T-cell (primary cell): ENCODE measurements at regions not wholly inside any gene's neighbourhood (a gene's known extent, or its start where the extent isn't known, plus 50 kb on each side); places are given as distances from the start of the nearest gene placed in this dataset.

Source experiments
- ATAC-seq, 4 experiments: fragments of 200-7000 bp in 3 of 4; fragments of 150-1000 bp in 1 of 4; cut with Tn5 transposase; replicated peaks in 1 of 4; 1 replicate in 3 of 4; 2 replicates in 1 of 4; pipeline ENCODE4 v1.10.0; 2021; ENCODE audit warnings: moderate library complexity in 3 of 4, mild to moderate bottlenecking in 2 of 4, moderate number of reproducible peaks in 1 of 4
- CTCF ChIA-PET, 2 donors: fragments of 300-600 bp; sonication (Branson Sonifier 250); formaldehyde crosslinking; loops; one replicate each; lab custom pipeline; 2022; ENCODE audit warnings: antibody characterized with exemption in 2 of 2; lab: Charles Lee
- POLR2A ChIA-PET, 2 donors: fragments of 300-600 bp; sonication (Branson Sonifier 250); formaldehyde crosslinking; loops; one replicate each; lab custom pipeline; 2022; ENCODE audit warnings: antibody characterized with exemption in 2 of 2; lab: Charles Lee
- DNase-seq, 35 experiments: peaks; one replicate each; pipeline versions ENCODE4 v3.0.0 to v3.0.0-alpha.2; 2013 to 2023
- H3K27ac ChIP-seq: one replicate; pipeline ENCODE4 v1.5.1; 2013; ENCODE audit warnings: low read length
- H3K27me3 ChIP-seq, 2 experiments: replicated peaks in 1 of 2; 1 replicate in 1 of 2; 2 replicates in 1 of 2; pipeline versions ENCODE4 v1.6.1 to v1.7.0; 2013; ENCODE audit warnings: low read length in 1 of 2, mixed read lengths in 1 of 2; ENCODE audit not compliant: control insufficient read depth in 2 of 2, insufficient read depth in 2 of 2; ENCODE audit errors: extremely low read depth in 1 of 2
- H3K36me3 ChIP-seq, 2 donors: 1 replicate in 1 of 2; 2 replicates in 1 of 2; pipeline versions ENCODE4 v1.6.1 to v1.7.0; 2013; ENCODE audit warnings: low read length in 1 of 2; ENCODE audit not compliant: control insufficient read depth in 2 of 2, insufficient read depth in 1 of 2; ENCODE audit errors: extremely low read depth in 1 of 2
- H3K4me1 ChIP-seq, 2 experiments: 1 replicate in 1 of 2; 2 replicates in 1 of 2; pipeline versions ENCODE4 v1.6.1 to v1.7.0; 2013; ENCODE audit warnings: low read length in 2 of 2, mixed read lengths in 1 of 2; ENCODE audit not compliant: insufficient read depth in 2 of 2, control insufficient read depth in 1 of 2; ENCODE audit errors: extremely low read depth in 1 of 2
- H3K4me3 ChIP-seq, 2 donors: 1 replicate in 1 of 2; 2 replicates in 1 of 2; pipeline versions ENCODE4 v1.5.1 to v1.7.0; 2013; ENCODE audit warnings: mild to moderate bottlenecking in 2 of 2, low read length in 1 of 2, moderate library complexity in 1 of 2; ENCODE audit not compliant: control insufficient read depth in 1 of 2; ENCODE audit errors: extremely low read depth in 1 of 2
- H3K9me3 ChIP-seq: 2 replicates; pipeline ENCODE4 v1.7.0; 2013
- H3K27ac Mint-ChIP-seq, 2 donors: one replicate each; pipeline ENCODE4 v1.8.0; 2020 to 2021; ENCODE audit warnings: mild to moderate bottlenecking in 2 of 2, mixed read lengths in 2 of 2
- H3K27me3 Mint-ChIP-seq, 2 donors: one replicate each; pipeline ENCODE4 v1.8.0; 2021 to 2022; ENCODE audit warnings: mixed read lengths in 2 of 2
- H3K36me3 Mint-ChIP-seq: one replicate; pipeline ENCODE4 v1.8.0; 2021; ENCODE audit warnings: mixed read lengths
- H3K4me1 Mint-ChIP-seq, 3 donors: one replicate each; pipeline ENCODE4 v1.8.0; 2020 to 2022; ENCODE audit warnings: mixed read lengths in 3 of 3, mild to moderate bottlenecking in 1 of 3
- H3K4me3 Mint-ChIP-seq, 3 donors: one replicate each; pipeline ENCODE4 v1.8.0; 2020 to 2022; ENCODE audit warnings: mild to moderate bottlenecking in 3 of 3, mixed read lengths in 3 of 3, moderate library complexity in 3 of 3
- H3K9me3 Mint-ChIP-seq, 3 donors: one replicate each; pipeline ENCODE4 v1.8.0; 2020 to 2022; ENCODE audit warnings: mixed read lengths in 3 of 3
- WGBS: methylation state at CpG from one replicate; pipeline ENCODE4 v1.1.5; 2013; ENCODE audit warnings: missing lambda C conversion rate; ENCODE audit not compliant: insufficient coverage; 5-methylcytosine and 5-hydroxymethylcytosine counted together

GRCh38 chr18:45275367-45276113 lies 339.7 kb upstream of the SLC14A2 start:
- Mint-ChIP-seq H3K36me3 (no peaks in the 10 kb centered on the region), H3K4me3 (no peak overlapping the region), H3K27me3 (no peaks in the 10 kb centered on the region), H3K9me3 (peaks cover 0 to 4% (median 2%) of the 10 kb centered on the region in 3 donors), H3K4me1 (no peaks in the 10 kb centered on the region), H3K27ac (no peak overlapping the region)
- Histone ChIP-seq H3K27ac (no peak overlapping the region), H3K4me3 (no peak overlapping the region), H3K9me3 (no peaks in the 10 kb centered on the region), H3K36me3 (no peaks in the 10 kb centered on the region), H3K27me3 (no peaks in the 10 kb centered on the region), H3K4me1 (no peaks in the 10 kb centered on the region)
- ATAC-seq (no peak), DNase-seq (peak in 1 of 35 experiments; percentile 44)
- ChIA-PET POLR2A (no interaction called here), CTCF (interaction anchor here in 1 of 2 donors (0.8 kb wide), 1 partner anchor 16 kb away, joined by 3 read pairs; no protein-coding TSS in a partner anchor)
- 69% methylated on average over 3 of the region's 5 CpGs for WGBS

GRCh38 chr18:45276878-45277277 lies 338.4 kb upstream of the SLC14A2 start:
- WGBS, result 100% methylated on average over 1 of the region's 3 CpGs
- H3K36me3 Mint-ChIP-seq, result no peaks in the 10 kb centered on the region
- no peak for ATAC-seq
- Histone ChIP-seq H3K36me3 (no peaks in the 10 kb centered on the region), H3K9me3 (no peaks in the 10 kb centered on the region), H3K27ac (no peak overlapping the region), H3K4me3 (no peak overlapping the region), H3K27me3 (no peaks in the 10 kb centered on the region), H3K4me1 (no peaks in the 10 kb centered on the region)
- DNase-seq, result no peak
- H3K4me3 Mint-ChIP-seq, result no peak overlapping the region
- no peak overlapping the region for H3K27ac Mint-ChIP-seq
- no peaks in the 10 kb centered on the region for H3K4me1 Mint-ChIP-seq
- peaks cover 0 to 4% of the 10 kb centered on the region in 2 donors for H3K27me3 Mint-ChIP-seq
- H3K9me3 Mint-ChIP-seq, result peaks cover 0 to 4% (median 2%) of the 10 kb centered on the region in 3 donors
- ChIA-PET CTCF (interaction anchor here in 1 of 2 donors (0.9 kb wide), 1 partner anchor 10 kb away, joined by 5 read pairs; no protein-coding TSS in a partner anchor), POLR2A (no interaction called here)

- ChIA-PET CTCF (no interaction called here), POLR2A (no interaction called here)
- Histone ChIP-seq H3K27me3 (no peaks in the 10 kb centered on the region), H3K4me1 (no peaks in the 10 kb centered on the region), H3K4me3 (no peak overlapping the region), H3K27ac (no peak overlapping the region), H3K9me3 (no peaks in the 10 kb centered on the region), H3K36me3 (no peaks in the 10 kb centered on the region)
- H3K4me1 Mint-ChIP-seq, result no peaks in the 10 kb centered on the region
- peaks cover 0 to 4% (median 2%) of the 10 kb centered on the region in 3 donors for H3K9me3 Mint-ChIP-seq
- H3K27ac Mint-ChIP-seq, result no peak overlapping the region
- H3K27me3 Mint-ChIP-seq, result peaks cover 0 to 4% of the 10 kb centered on the region in 2 donors
- H3K4me3 Mint-ChIP-seq, result no peak overlapping the region
- 95% methylated on average over 2 of the region's 4 CpGs for WGBS
- ATAC-seq (no peak), DNase-seq (no peak)
- H3K36me3 Mint-ChIP-seq, result no peaks in the 10 kb centered on the region
These were observed 337.4 kb upstream of the SLC14A2 start for GRCh38 chr18:45277908-45278307.

- POLR2A ChIA-PET, result no interaction called here
- no peaks in the 10 kb centered on the region for H3K9me3 ChIP-seq
- WGBS, result 69% methylated on average over 9 of the region's 10 CpGs
- CTCF ChIA-PET, result no interaction called here
- no peak overlapping the region for H3K27ac Mint-ChIP-seq
- DNase-seq (no peak), ATAC-seq (no peak)
- no peak overlapping the region for H3K4me3 ChIP-seq
- H3K36me3 ChIP-seq, result no peaks in the 10 kb centered on the region
- no peaks in the 10 kb centered on the region for H3K4me1 ChIP-seq
- peaks cover 0 to 4% of the 10 kb centered on the region in 2 donors for H3K27me3 Mint-ChIP-seq
- H3K27me3 ChIP-seq, result no peaks in the 10 kb centered on the region
- H3K4me3 Mint-ChIP-seq, result no peak overlapping the region
- no peaks in the 10 kb centered on the region for H3K36me3 Mint-ChIP-seq
- peaks cover 0 to under 1% (median 0%) of the 10 kb centered on the region in 3 donors for H3K9me3 Mint-ChIP-seq
- H3K27ac ChIP-seq, result no peak overlapping the region
- no peaks in the 10 kb centered on the region for H3K4me1 Mint-ChIP-seq
These were observed 334.6 kb upstream of the SLC14A2 start for GRCh38 chr18:45280481-45281276.

GRCh38 chr18:45282101-45282812 lies 333.0 kb upstream of the SLC14A2 start:
- no peaks in the 10 kb centered on the region for H3K9me3 Mint-ChIP-seq
- ChIA-PET POLR2A (no interaction called here), CTCF (no interaction called here)
- H3K27ac ChIP-seq, result no peak overlapping the region
- no peaks in the 10 kb centered on the region for H3K9me3 ChIP-seq
- no peaks in the 10 kb centered on the region for H3K27me3 ChIP-seq
- no peak overlapping the region for H3K27ac Mint-ChIP-seq
- H3K4me1 Mint-ChIP-seq, result no peaks in the 10 kb centered on the region
- H3K4me3 ChIP-seq, result no peak overlapping the region
- peaks cover 2 to 4% of the 10 kb centered on the region in 2 donors for H3K27me3 Mint-ChIP-seq
- no peaks in the 10 kb centered on the region for H3K36me3 Mint-ChIP-seq
- no peak for ATAC-seq
- H3K4me1 ChIP-seq, result no peaks in the 10 kb centered on the region
- WGBS, result 77% methylated on average over 4 of the region's 5 CpGs
- no peak overlapping the region for H3K4me3 Mint-ChIP-seq
- no peaks in the 10 kb centered on the region for H3K36me3 ChIP-seq
- no peak for DNase-seq

- WGBS, result 85% methylated on average over 2 of the region's 2 CpGs
- no peak for ATAC-seq
- no peaks in the 10 kb centered on the region for H3K4me1 Mint-ChIP-seq
- no peaks in the 10 kb centered on the region for H3K36me3 ChIP-seq
- H3K27me3 Mint-ChIP-seq, result peaks cover 2 to 5% of the 10 kb centered on the region in 2 donors
- H3K27ac Mint-ChIP-seq, result no peak overlapping the region
- H3K36me3 Mint-ChIP-seq, result no peaks in the 10 kb centered on the region
- DNase-seq, result no peak
- H3K4me1 ChIP-seq, result no peaks in the 10 kb centered on the region
- peaks cover 0 to 4% of the 10 kb centered on the region in 2 experiments for H3K27me3 ChIP-seq
- no peaks in the 10 kb centered on the region for H3K9me3 Mint-ChIP-seq
- no peak overlapping the region for H3K4me3 ChIP-seq
- no peak overlapping the region for H3K27ac ChIP-seq
- H3K9me3 ChIP-seq, result no peaks in the 10 kb centered on the region
- POLR2A ChIA-PET, result no interaction called here
- CTCF ChIA-PET, result no interaction called here
- no peak overlapping the region for H3K4me3 Mint-ChIP-seq
These were observed 331.1 kb upstream of the SLC14A2 start for GRCh38 chr18:45284174-45284573.
